ENCODE measurements at regions not wholly inside any gene's neighbourhood (a gene's known extent, or its start where the extent isn't known, plus 50 kb on each side); places are given as distances from the start of the nearest gene placed in this dataset.

DNA sequence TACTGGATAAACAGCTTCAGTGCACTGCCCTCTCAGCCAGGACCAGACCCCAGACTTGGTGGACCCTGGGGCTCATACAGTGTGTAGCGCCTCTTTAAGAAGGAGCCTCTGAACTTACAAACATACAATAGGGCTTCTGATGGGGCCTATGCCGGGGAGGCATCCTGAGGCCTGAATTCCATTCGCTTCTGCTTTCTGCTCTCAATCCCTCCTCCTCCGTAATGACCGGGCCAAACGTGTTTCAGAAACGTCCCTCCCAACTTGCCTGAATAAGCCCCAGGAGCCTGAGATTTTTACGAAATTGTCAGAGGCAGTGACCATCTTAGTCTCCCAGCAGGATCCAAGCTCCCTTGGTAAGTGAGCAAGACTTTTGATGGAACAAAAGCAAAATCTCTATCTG, 128.1 kb upstream of the BOD1 start:
- DNase-seq, result no peak

DNA sequence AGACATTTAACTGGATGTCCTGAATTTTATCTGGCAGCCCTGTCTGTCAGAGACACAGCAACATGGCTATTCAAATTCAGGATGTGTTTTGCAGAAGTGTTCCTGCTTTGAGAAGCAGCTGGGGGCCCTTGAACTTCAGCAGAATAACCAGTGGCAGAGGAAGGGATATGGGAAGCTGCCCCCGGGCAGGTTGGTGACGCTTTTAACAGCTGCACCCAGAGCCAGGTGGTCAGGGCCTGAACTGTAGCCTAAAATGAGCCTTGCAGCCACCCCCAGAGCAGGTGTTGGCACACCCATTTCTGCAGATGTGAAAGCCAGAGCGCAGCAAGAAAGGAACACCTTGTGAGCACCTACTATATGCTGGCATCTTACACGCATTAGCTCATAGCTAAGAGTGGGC, 128.7 kb upstream of the BOD1 start:
- peak; percentile 45 for DNase-seq

- no peak for DNase-seq
Observed at GRCh38 chr5:173745557-173745956, 129.1 kb upstream of the BOD1 start.

DNA sequence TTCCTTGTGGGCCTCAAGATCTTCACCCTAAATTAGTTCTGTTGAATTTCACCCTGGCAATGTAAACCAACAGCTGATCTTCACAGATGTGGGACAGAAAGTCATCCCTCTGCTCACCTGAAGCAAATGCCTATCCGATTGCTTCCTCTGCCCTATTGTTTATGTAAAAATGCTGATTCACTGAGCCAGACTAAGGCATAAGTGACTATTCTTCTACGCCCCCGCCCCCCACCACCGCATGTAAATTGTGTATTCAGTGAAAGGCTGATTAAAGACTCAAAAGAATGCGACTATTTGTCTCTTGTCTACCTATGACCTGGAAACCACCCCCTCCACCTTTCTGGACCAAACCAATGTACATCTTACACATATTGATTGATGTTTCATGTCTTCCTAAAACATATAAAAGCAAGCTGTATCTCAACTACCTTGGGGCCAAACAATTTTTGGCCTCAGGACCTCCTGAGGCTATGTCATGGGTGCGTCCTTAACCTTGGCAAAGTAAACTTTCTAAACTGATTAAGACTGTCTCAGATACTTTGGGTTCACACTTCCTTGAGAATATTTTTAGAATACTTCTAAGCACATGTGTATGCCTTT, 129.7 kb upstream of the BOD1 start:
- no peak for DNase-seq

DNA sequence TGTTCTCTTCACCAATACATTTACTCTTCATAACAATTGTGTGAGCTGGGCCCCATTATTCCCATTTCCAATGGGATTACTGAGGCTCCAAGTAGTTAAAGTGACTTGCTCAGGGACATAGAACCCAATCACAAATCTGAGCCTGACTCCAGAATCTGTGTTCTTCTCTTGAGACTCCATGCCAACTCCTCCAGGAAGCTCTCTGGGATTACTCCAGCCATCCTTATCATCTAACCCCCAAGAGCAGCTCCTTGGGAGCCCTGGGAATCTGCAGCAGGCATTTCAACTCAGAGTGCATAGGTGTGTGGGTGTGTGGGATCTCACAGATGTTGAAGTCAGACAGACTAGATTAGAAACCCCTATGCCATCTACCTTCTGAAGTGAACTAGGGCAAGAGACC, 131.4 kb upstream of the BOD1 start:
- DNase-seq, result no peak

DNA sequence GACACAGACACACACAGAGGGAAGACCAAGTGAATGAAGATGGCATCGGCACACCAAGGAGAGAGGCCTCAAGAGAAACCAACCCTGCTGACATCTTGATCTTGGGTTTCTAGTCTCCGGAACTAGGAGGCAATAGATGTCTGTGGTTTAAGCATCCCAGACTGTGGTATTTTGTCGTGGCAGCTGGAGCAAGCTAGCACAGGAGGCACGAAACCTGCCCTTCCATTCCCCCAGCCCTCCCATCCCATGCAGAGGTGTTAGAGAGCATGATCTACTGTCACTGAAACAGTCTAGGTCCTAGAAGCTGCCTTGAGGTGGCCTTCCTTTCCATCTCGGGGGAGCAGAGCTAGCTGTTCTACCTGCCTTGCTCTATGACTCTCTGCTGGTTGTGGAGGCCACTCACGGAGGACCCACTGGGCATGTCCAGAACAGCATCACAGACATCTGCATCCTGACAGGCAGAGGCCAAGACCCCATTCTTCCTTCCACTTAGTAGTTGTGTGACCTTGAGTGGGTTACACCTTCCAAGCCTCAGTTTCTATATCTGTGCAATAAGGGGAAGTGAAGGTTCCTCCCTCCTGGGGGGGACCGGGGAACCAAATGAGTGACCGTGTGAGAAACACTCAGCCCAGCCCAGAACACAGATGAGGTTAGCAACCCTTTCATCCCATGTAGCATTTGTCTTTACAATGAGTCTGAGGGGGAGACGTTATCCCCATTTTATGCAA, 134.3 kb upstream of the BOD1 start:
- no peak for DNase-seq

DNA sequence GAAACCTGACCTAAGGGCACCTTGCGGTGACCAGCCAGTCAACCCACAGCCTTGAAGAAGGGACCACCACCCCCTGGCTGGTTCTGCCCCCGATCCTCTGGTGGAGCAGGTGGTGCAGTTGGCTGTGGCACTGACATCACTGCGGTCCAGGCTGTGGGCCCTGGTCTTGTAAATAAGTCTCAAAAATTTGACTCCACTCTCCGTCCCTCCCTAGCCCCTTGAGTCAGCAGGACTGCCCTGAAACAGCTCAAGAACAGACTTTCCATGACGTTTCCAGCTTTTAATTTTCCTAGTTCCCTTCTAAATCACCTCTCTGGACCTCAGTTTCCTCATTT, 134.8 kb upstream of the BOD1 start:
- no peak for DNase-seq

DNA sequence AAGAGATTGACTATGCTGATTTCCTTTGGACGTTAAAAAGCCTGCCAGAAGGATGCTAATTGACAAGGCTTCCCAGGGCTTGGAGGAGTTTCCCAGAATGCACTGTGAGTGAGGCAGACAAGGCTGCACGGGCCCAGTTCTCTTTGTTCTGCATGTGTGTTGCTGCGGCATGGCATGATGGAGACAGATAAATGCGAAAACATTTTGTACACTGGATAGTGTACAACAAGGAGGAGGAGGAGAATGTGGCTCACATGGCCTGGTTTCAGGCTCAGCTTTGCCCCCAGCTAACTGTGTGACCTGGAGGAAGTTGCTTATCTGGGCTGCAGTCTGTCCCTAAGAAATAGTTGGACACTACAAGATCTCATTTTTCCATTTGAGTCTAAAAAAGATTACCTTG, 135.5 kb upstream of the CPEB4 start:
- no peak for DNase-seq

DNA sequence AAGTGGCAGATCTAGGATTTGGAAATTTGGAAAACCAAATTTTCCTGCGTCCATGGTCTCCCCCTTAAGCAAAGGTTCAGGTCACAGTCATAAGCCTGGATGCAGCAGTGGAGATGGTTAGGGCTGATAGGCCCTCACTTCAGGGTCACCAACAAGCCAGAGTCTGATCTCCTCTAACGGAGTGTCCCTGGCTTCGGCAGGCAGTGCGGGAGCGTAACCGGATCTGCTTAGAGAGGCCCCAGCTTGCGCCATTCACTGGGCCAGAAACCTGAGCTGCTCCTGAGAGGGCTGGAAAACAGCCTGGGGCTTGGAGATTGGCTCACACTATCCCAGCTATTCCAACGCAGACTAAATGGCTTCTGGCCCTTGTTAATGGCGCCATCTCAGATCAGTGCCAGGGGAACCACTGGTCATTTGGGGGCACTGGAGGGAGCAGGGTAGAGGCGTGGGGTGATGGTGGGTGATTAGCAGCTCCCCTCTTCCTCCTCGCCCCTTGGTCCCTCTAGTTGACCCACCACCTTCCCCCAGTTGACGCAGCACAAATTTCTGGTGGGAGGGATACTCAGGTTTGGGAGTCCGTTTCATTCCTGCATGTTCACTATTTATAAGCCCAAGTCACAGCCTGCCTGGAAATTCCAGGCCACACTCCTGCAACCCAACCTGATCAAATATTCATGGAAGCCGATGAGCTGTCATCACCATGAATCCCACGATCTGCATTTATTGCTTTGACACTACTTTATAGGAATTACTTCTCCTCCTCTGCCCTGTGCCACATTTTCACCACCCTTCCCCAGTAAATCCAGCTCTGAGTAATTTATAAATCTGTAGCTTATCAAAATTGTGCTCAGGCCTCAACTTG, 134.6 kb upstream of the CPEB4 start:
- DNase-seq, result peak; percentile 70

GRCh38 chr5:173755319-173755718, 132.8 kb upstream of the CPEB4 start:
- DNase-seq, result no peak

GRCh38 chr5:173757403-173758209, 130.5 kb upstream of the CPEB4 start:
- no peak for DNase-seq

- DNase-seq, result no peak
Observed at GRCh38 chr5:173758676-173759075, 129.5 kb upstream of the CPEB4 start.

DNA sequence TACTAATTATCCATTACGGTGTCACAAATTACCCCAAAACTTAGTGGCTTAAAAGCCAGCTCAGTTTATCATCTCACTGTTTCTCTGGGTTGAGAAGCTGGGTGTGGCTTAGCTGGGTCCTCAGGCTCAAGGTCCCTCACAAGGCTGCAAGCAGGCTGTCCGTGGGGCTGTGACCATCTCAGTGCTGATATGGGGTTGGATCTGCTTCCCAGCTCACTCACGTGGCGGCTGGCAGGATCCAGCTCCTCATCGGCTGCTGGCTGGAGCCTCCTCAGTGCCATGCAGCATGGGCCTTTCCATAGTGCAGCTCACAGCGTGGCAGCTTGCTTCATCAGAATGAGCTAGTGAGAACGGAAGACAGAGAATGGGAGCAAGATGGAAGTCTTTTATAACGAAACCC, 128.5 kb upstream of the CPEB4 start:
- DNase-seq, result no peak

- DNase-seq, result no peak
Observed at GRCh38 chr5:173760461-173761177, 127.5 kb upstream of the CPEB4 start.

DNA sequence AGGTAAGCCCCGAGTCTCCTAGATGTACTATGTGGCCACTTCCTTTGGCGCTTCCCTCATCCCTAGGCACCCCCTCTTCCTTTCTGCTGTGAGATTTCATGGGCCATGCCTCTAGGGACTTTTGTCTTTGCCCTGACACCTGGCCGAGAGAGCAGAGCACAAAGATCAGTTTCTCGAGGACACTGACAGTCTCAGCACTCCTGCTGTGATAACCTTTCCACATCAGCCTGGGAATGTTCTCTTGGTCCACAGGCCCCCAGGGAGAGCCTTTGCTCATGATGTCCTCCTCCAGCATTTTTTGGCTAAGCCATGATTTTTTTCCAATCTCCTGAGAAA, 127.0 kb upstream of the CPEB4 start:
- no peak for DNase-seq

- no peak for DNase-seq
Observed at GRCh38 chr5:173762045-173762444, 126.1 kb upstream of the CPEB4 start.

DNA sequence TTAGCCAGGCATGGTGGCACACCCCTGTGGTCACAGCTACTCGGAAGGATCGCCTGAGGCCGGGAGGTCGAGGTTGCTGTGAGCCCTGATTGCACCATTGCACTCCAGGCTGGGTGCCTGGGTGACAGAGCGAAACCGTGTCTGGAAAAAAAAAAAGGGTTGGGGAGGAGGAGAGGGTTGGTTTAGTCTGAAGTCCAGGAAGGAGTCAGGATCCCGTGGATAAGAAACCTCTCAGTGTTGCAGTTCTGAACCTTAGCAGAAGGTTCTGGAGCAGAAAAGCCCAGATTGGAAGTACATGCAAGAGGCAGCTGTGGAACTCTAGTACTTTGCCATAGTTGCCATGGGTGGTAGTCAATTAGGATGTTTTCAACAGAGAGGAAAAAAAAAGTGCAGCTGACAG, 125.2 kb upstream of the CPEB4 start:
- no peak for DNase-seq

DNA sequence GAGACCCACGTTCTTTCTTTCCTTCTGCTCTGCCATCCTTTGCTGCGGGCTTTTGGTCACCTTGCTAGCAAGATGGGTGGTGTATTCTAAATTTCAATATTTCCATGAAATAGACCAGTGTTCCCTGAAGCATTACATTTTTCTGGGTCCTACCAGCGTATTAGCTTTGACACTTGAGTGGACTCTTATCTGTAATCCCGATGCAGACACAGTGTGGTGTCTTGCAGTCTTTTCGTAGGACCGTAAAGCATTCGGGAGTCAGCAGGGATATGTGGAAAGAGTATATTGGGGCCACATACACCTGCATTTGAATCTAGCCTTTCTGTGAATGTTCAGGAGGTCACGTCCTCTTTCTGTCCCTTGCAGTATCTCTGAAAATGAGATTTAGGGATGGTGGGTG, 124.7 kb upstream of the CPEB4 start:
- no peak for DNase-seq

DNA sequence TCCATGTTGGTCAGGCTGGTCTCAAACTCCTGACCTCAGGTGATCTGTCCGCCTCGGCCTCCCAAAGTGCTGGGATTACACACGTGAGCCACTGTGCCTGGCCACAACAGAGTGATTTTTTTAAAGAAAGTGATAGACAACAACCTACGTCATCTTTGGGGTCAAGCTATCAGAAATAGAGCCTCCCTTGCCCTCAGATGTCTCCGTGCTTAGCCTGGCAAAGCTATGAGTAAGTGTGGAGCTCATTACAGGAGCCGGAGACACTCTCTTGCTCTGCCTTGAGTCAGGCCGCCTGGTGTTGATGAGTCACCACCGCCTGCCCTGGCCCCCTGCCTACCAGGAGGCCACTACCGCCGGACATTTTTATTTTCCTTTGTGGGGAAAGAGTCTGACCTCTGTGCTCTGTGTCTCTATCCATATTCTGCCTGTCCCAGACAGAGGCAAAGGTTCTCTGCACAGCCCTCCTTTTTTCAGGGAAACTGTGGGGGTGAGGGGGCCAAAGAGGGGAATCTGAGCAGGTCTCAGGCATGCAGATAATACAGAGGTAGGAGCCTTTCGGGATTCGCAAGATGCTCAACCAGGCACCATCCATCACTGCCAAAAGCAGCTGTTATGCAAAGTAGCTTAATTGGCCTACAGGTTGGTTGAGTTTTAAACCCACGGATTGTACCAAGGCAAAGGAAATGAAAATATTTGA, 123.7 kb upstream of the CPEB4 start:
- no peak for DNase-seq

GRCh38 chr5:173765029-173765644, 123.0 kb upstream of the CPEB4 start:
- no peak for DNase-seq

DNA sequence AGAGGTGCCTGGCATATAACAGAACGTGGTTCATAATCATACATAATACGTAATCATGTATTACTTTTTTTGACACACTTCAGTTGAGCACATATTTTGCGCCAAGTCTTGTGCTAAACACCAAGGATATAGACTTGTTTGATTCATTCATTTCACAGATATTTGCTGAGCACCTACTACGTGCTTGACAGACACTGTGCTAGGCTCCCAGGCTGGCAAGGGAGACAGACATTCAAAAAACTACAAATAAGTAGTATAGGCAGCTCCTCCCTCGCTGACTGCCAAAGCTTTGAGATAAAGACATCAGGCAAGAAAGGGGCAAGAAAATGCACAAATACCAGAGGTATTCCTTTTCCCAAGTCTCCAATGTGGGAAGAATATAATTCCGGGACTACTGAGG, 122.5 kb upstream of the CPEB4 start:
- no peak for DNase-seq

Measured in NCI-H510A (cell line).